H54 (cell line): ENCODE measurements at regions not wholly inside any gene's neighbourhood (a gene's known extent, or its start where the extent isn't known, plus 50 kb on each side); places are given as distances from the start of the nearest gene placed in this dataset.
"Not testable (repeated sequence)": the region's sequence is repeated elsewhere in the genome, so short reads cannot be mapped to it uniquely, and the experiment has no call there.

ENCODE experiments used
- DNase-seq: peaks from one replicate; pipeline ENCODE4 v3.0.0; 2011; ENCODE audit warnings: low spot score, mixed read lengths; ENCODE audit not compliant: insufficient read length
- FAIRE-seq: peaks from 3 replicates; lab custom pipeline; 2011; peaks lifted over from hg19 to GRCh38; lab: Jason Lieb, UNC
- POLR2A ChIP-seq: IDR thresholded peaks from 2 replicates; pipeline ENCODE4 v1.6.1; 2011; ENCODE audit warnings: low read depth, mild to moderate bottlenecking, low read length

GRCh38 chr12:112664569-112664968 is 127.0 kb upstream of the RPH3A start:
- no peak for DNase-seq
- no peak for TF ChIP-seq POLR2A
- FAIRE-seq: no peak

GRCh38 chr12:112665958-112666357 is 125.6 kb upstream of the RPH3A start:
- DNase-seq (no peak), FAIRE-seq (no peak)
- TF ChIP-seq POLR2A: no peak

GRCh38 chr12:112671564-112671963 is 120.0 kb upstream of the RPH3A start:
- DNase-seq: no peak
- no peak for FAIRE-seq
- TF ChIP-seq POLR2A: no peak

- no peak for TF ChIP-seq POLR2A
- FAIRE-seq (no peak), DNase-seq (no peak)
Observed at GRCh38 chr12:112674539-112674938, 117.0 kb upstream of the RPH3A start.

- DNase-seq: no peak
- FAIRE-seq: no peak
- TF ChIP-seq POLR2A: no peak
Observed at GRCh38 chr12:112676507-112676906, 115.0 kb upstream of the RPH3A start.

GRCh38 chr12:112677050-112677765 is 114.3 kb upstream of the RPH3A start:
- DNase-seq: no peak

GRCh38 chr12:112680993-112681392 is 110.6 kb upstream of the RPH3A start:
- no peak for FAIRE-seq
- no peak for TF ChIP-seq POLR2A
- no peak for DNase-seq

More at GRCh38 chr12:112677050-112677765, 114.3 kb upstream of the RPH3A start:
- no peak for TF ChIP-seq POLR2A
- FAIRE-seq: no peak

- FAIRE-seq (no peak), DNase-seq (no peak)
- TF ChIP-seq POLR2A: no peak
Observed at GRCh38 chr12:112682586-112682985, 109.0 kb upstream of the RPH3A start.

- no peak for FAIRE-seq
- TF ChIP-seq POLR2A: no peak
- no peak for DNase-seq
Observed at GRCh38 chr12:112684742-112685141, 106.8 kb upstream of the RPH3A start.

- TF ChIP-seq POLR2A: no peak
- no peak for FAIRE-seq
- DNase-seq: no peak
Observed at GRCh38 chr12:112685321-112685720, 106.2 kb upstream of the RPH3A start.

- DNase-seq: no peak
- FAIRE-seq: no peak
- TF ChIP-seq POLR2A: no peak
Observed at GRCh38 chr12:112686373-112686772, 105.2 kb upstream of the RPH3A start.

GRCh38 chr12:112694065-112694464 is 97.5 kb upstream of the RPH3A start:
- no peak for TF ChIP-seq POLR2A
- FAIRE-seq: no peak
- DNase-seq: no peak

- FAIRE-seq, DNase-seq: not testable (repeated sequence)
Observed at GRCh38 chr12:112697441-112697840, 94.1 kb upstream of the RPH3A start.

GRCh38 chr12:112705037-112705632 is 86.4 kb upstream of the RPH3A start:
- FAIRE-seq (peak; percentile 27), DNase-seq (peak; percentile 10)
- no peak for TF ChIP-seq POLR2A

GRCh38 chr12:112710414-112710813 is 81.1 kb upstream of the RPH3A start:
- FAIRE-seq (no peak), DNase-seq (no peak)
- TF ChIP-seq POLR2A: no peak
